ENCODE measurements at regions not wholly inside any gene's neighbourhood (a gene's known extent, or its start where the extent isn't known, plus 50 kb on each side); places are given as distances from the start of the nearest gene placed in this dataset.

GRCh38 chr7:26526265-26526587 lies 234.6 kb downstream of the SNX10 start:
- H3K27me3 ChIP-seq (replicated peaks): peaks cover 17% of the 10 kb centered on the region
- no peak overlapping the region for H3K4me3 ChIP-seq
- H3K4me1 ChIP-seq (replicated peaks): no peaks in the 10 kb centered on the region
- H3K9me3 ChIP-seq (replicated peaks): no peaks in the 10 kb centered on the region
- no peaks in the 10 kb centered on the region for H3K36me3 ChIP-seq
- no peak for DNase-seq (ENCODE audit: low read depth in 1 of 2, low spot score in 2 of 2)
- no peak overlapping the region for H3K27ac ChIP-seq

- Histone ChIP-seq H3K36me3 (no peaks in the 10 kb centered on the region), H3K4me1 (replicated peaks) (no peaks in the 10 kb centered on the region), H3K27ac (no peak overlapping the region), H3K4me3 (no peak overlapping the region), H3K9me3 (replicated peaks) (no peaks in the 10 kb centered on the region), H3K27me3 (replicated peaks) (peaks cover 23% of the 10 kb centered on the region; the same call in 1 of the 2 replicates)
- no peak for DNase-seq (ENCODE audit: low read depth in 1 of 2, low spot score in 2 of 2)
Measured at GRCh38 chr7:26531926-26532325, 240.3 kb downstream of the SNX10 start.

GRCh38 chr7:26532471-26532870 lies 240.8 kb downstream of the SNX10 start:
- Histone ChIP-seq H3K27me3 (replicated peaks) (peaks cover 23% of the 10 kb centered on the region; the same call in 1 of the 2 replicates), H3K4me3 (no peak overlapping the region), H3K27ac (no peak overlapping the region), H3K4me1 (replicated peaks) (no peaks in the 10 kb centered on the region), H3K36me3 (no peaks in the 10 kb centered on the region), H3K9me3 (replicated peaks) (no peaks in the 10 kb centered on the region)
- no peak for DNase-seq (ENCODE audit: low read depth in 1 of 2, low spot score in 2 of 2)

GRCh38 chr7:26533217-26533616 lies 241.6 kb downstream of the SNX10 start:
- H3K36me3 ChIP-seq: no peaks in the 10 kb centered on the region
- no peak for DNase-seq (ENCODE audit: low read depth in 1 of 2, low spot score in 2 of 2)
- H3K9me3 ChIP-seq (replicated peaks): no peaks in the 10 kb centered on the region
- H3K4me3 ChIP-seq: no peak overlapping the region
- H3K27me3 ChIP-seq (replicated peaks): peaks cover 20% of the 10 kb centered on the region; the same call in 1 of the 2 replicates
- no peak overlapping the region for H3K27ac ChIP-seq
- no peaks in the 10 kb centered on the region for H3K4me1 ChIP-seq (replicated peaks)

- Histone ChIP-seq H3K27ac (no peak overlapping the region), H3K9me3 (replicated peaks) (no peaks in the 10 kb centered on the region), H3K27me3 (replicated peaks) (peaks cover 15% of the 10 kb centered on the region; the same call in 1 of the 2 replicates), H3K4me1 (replicated peaks) (no peaks in the 10 kb centered on the region), H3K4me3 (no peak overlapping the region), H3K36me3 (no peaks in the 10 kb centered on the region)
- no peak for DNase-seq (ENCODE audit: low read depth in 1 of 2, low spot score in 2 of 2)
Measured at GRCh38 chr7:26534649-26535482, 243.2 kb downstream of the SNX10 start.

- Histone ChIP-seq H3K4me3 (no peak overlapping the region), H3K27ac (no peak overlapping the region), H3K36me3 (no peaks in the 10 kb centered on the region), H3K4me1 (replicated peaks) (no peaks in the 10 kb centered on the region), H3K9me3 (replicated peaks) (no peaks in the 10 kb centered on the region), H3K27me3 (replicated peaks) (peaks cover 14% of the 10 kb centered on the region; the same call in 1 of the 2 replicates)
- no peak for DNase-seq (ENCODE audit: low read depth in 1 of 2, low spot score in 2 of 2)
Measured at GRCh38 chr7:26535483-26536007, 243.9 kb downstream of the SNX10 start.

GRCh38 chr7:26538216-26538615 lies 246.6 kb downstream of the SNX10 start:
- Histone ChIP-seq H3K27ac (no peak overlapping the region), H3K36me3 (no peaks in the 10 kb centered on the region), H3K9me3 (replicated peaks) (no peaks in the 10 kb centered on the region), H3K4me1 (replicated peaks) (no peaks in the 10 kb centered on the region), H3K4me3 (no peak overlapping the region), H3K27me3 (replicated peaks) (peaks cover 11% of the 10 kb centered on the region; the same call in 1 of the 2 replicates)
- DNase-seq (ENCODE audit: low read depth in 1 of 2, low spot score in 2 of 2): no peak

GRCh38 chr7:26538689-26539088 lies 247.0 kb downstream of the SNX10 start:
- no peak overlapping the region for H3K27ac ChIP-seq
- H3K9me3 ChIP-seq (replicated peaks): no peaks in the 10 kb centered on the region
- H3K27me3 ChIP-seq (replicated peaks): peaks cover 11% of the 10 kb centered on the region; the same call in 1 of the 2 replicates
- no peak overlapping the region for H3K4me3 ChIP-seq
- no peak for DNase-seq (ENCODE audit: low read depth in 1 of 2, low spot score in 2 of 2)
- H3K36me3 ChIP-seq: no peaks in the 10 kb centered on the region
- H3K4me1 ChIP-seq (replicated peaks): no peaks in the 10 kb centered on the region

GRCh38 chr7:26543340-26543739 lies 251.7 kb downstream of the SNX10 start:
- no peaks in the 10 kb centered on the region for H3K36me3 ChIP-seq
- H3K4me1 ChIP-seq (replicated peaks): no peaks in the 10 kb centered on the region
- H3K27ac ChIP-seq: no peak overlapping the region
- DNase-seq (ENCODE audit: low read depth in 1 of 2, low spot score in 2 of 2): no peak
- no peak overlapping the region for H3K4me3 ChIP-seq
- no peaks in the 10 kb centered on the region for H3K9me3 ChIP-seq (replicated peaks)
- H3K27me3 ChIP-seq (replicated peaks): no peaks in the 10 kb centered on the region; the same call in 1 of the 2 replicates

GRCh38 chr7:26543951-26544350 lies 252.3 kb downstream of the SNX10 start:
- Histone ChIP-seq H3K4me1 (replicated peaks) (no peaks in the 10 kb centered on the region), H3K9me3 (replicated peaks) (no peaks in the 10 kb centered on the region), H3K4me3 (no peak overlapping the region), H3K27me3 (replicated peaks) (no peaks in the 10 kb centered on the region; the same call in 1 of the 2 replicates), H3K27ac (no peak overlapping the region), H3K36me3 (no peaks in the 10 kb centered on the region)
- no peak for DNase-seq (ENCODE audit: low read depth in 1 of 2, low spot score in 2 of 2)

GRCh38 chr7:26546508-26547053 lies 254.9 kb downstream of the SNX10 start:
- Histone ChIP-seq H3K4me1 (replicated peaks) (no peaks in the 10 kb centered on the region), H3K27ac (no peak overlapping the region), H3K4me3 (no peak overlapping the region), H3K36me3 (no peaks in the 10 kb centered on the region), H3K27me3 (replicated peaks) (no peaks in the 10 kb centered on the region), H3K9me3 (replicated peaks) (no peaks in the 10 kb centered on the region)
- DNase-seq (ENCODE audit: low read depth in 1 of 2, low spot score in 2 of 2): no peak

- Histone ChIP-seq H3K4me1 (replicated peaks) (no peaks in the 10 kb centered on the region), H3K36me3 (no peaks in the 10 kb centered on the region), H3K4me3 (no peak overlapping the region), H3K27me3 (replicated peaks) (no peaks in the 10 kb centered on the region), H3K27ac (no peak overlapping the region), H3K9me3 (replicated peaks) (no peaks in the 10 kb centered on the region)
- DNase-seq (ENCODE audit: low read depth in 1 of 2, low spot score in 2 of 2): no peak
Measured at GRCh38 chr7:26547156-26547555, 255.5 kb downstream of the SNX10 start.

GRCh38 chr7:26549281-26549944 lies 257.8 kb downstream of the SNX10 start:
- no peaks in the 10 kb centered on the region for H3K9me3 ChIP-seq (replicated peaks)
- H3K4me3 ChIP-seq: no peak overlapping the region
- DNase-seq (ENCODE audit: low read depth in 1 of 2, low spot score in 2 of 2): no peak

GRCh38 chr7:26550492-26550891 lies 258.8 kb downstream of the SNX10 start:
- Histone ChIP-seq H3K9me3 (replicated peaks) (no peaks in the 10 kb centered on the region), H3K27ac (no peak overlapping the region), H3K4me1 (replicated peaks) (no peaks in the 10 kb centered on the region), H3K36me3 (no peaks in the 10 kb centered on the region), H3K27me3 (replicated peaks) (no peaks in the 10 kb centered on the region), H3K4me3 (no peak overlapping the region)
- no peak for DNase-seq (ENCODE audit: low read depth in 1 of 2, low spot score in 2 of 2)

More at GRCh38 chr7:26549281-26549944, 257.8 kb downstream of the SNX10 start:
- Histone ChIP-seq H3K4me1 (replicated peaks) (no peaks in the 10 kb centered on the region), H3K27ac (no peak overlapping the region), H3K36me3 (no peaks in the 10 kb centered on the region), H3K27me3 (replicated peaks) (no peaks in the 10 kb centered on the region)

Measured in SJSA1 (cell line).